ENCODE measurements at regions not wholly inside any gene's neighbourhood (a gene's known extent, or its start where the extent isn't known, plus 50 kb on each side); places are given as distances from the start of the nearest gene placed in this dataset.
"Not testable (repeated sequence)": the region's sequence is repeated elsewhere in the genome, so short reads cannot be mapped to it uniquely, and the experiment has no call there.

DNA sequence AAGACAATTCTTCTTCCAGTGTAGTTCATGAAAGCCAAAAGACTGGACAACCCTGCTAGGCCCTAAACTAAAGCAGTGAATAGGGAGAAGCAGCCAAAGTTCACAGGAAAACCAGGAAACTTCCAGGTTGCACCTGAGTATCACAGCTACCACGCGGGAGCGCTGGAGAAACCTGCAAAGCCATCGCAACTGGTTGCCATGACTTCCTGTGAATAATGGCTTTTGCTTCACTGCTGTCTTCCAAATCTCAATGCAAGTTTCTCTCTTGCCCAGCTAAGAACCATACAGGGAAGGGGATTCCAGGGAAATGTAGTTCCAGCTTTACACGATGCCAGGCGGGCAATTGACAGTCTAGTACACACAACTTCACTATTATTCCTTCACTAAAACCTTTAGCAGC, 114.1 kb downstream of the GXYLT1 start:
- no peak for DNase-seq (ENCODE audit: low read depth in 2 of 2)

DNA sequence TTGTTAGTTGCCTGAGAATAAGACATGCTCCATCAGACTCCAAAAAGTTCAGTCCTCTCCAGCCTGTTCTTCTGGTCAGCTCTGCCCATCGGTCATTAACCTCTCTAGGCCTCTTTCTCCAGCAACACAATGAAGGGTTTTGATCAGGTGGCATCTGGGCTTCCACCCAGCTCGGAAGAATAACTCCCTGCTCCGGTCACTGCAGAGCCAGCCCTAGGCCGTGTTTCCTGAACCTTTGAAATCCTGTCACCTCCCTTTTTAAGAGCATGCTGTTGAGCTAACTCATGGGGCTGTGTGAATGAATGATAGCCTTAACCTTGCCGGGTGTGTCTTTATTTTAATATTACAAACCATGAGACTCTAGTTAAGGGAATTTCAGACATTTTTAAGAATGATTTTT, 117.1 kb downstream of the GXYLT1 start:
- DNase-seq (ENCODE audit: low read depth in 2 of 2): no peak

DNA sequence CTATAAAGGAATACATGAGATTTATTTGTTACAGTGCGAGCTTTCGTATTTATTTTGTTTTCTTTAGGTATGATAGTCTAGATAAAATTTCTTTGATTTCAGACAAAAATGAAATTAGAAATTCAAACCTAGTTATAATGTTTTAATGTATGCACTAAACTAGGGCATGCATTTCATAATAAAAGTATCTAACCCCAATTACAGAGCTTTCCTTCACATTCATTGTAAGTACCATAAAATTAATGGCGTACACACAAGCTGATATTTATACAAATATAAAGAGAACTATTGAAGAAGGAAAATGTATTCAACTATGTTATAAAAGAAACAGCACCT, 120.2 kb downstream of the GXYLT1 start:
- DNase-seq (ENCODE audit: low read depth in 2 of 2): no peak

DNA sequence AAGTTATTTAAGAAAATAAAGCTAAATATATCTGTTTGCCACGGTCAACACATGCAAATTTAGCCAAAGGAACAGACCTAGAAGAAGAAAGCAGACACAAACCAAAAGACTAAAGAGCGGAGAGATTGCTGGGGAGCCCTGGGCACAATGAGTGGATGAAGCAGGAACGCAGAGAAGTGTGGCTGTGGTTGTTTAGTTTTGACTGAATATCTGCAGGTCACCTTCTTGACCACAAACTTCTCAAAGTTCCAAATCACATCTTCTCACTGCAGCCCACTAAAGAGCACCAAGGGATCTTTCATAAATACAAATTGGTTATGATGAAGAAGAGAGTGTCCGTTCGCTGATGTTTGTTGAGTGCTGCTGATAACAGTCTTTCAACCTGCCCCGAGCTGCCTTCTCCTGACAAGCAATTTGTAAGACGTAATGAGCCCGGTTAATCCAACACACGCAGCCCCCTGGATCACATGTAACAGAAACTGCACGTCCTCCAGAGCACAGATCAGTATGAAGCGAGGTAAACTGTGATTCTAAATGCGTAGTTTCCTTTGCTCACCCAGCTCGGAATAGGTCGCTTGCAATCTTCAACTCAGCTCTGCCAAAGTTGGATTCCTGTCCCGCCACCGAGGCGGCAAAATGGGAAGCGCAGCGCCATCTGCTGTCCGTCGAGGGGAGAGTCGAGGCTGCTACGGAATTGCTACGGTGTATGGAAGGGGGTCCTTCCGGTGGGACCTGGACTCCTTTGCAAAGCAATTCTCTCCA, 120.8 kb downstream of the GXYLT1 start:
- DNase-seq (ENCODE audit: low read depth in 2 of 2): peak; percentile 23 to 36

DNA sequence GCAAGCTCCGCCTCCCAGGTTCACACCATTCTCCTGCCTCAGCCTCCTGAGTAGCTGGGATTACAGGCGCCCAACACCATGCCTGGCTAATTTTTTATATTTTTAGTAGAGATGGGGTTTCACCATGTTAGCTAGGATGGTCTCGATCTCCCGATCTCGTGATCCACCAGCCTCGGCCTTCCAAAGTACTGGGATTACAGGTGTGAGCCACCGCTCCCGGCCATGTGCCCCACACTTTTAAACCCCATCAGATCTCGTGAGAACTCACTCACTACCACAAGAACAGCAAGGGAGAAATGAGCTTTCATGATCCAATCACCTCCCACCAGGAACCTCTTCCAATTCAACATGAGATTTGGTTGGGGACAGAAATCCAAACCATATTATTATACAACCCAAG, 122.7 kb downstream of the GXYLT1 start:
- DNase-seq (ENCODE audit: low read depth in 2 of 2): not testable (repeated sequence)

DNA sequence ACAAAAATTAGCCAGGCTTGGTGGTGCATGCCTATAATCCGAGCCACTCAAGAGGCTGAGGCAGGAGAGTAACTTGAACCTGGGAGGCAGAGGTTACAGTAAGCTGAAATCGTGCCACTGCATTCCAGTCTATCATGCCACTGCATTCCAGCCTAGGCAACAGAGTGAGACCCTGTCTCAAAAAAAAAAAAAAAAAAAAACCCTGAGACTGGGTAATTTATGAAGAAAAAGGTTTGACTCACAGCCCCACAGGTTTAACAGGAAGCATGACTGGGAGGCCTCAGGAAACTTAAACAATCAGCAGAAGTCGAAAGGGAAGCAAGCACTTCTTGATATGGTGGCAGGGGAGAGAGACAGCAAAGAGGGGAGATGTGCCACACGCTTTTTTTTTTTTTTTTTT, 123.2 kb downstream of the GXYLT1 start:
- DNase-seq (ENCODE audit: low read depth in 2 of 2): no peak

DNA sequence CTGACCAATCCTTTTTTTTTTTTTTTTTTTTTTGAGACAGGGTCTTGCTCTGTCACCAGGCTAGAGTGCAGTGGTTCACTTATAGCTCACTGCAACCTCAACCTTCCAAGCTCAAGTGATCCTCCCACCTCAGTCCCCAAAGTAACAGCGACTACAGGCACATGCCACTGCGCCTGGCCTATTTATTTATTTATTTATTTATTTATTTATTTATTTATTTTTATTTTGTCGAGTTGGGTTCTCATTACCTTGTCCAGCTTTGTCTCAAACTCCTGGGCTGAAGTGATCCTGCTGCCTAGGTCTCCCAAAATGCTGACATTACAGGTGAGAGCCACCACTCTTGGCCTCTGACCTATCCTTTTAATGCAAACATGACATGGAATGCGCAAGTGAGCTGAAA, 124.4 kb downstream of the GXYLT1 start:
- DNase-seq (ENCODE audit: low read depth in 2 of 2): no peak

DNA sequence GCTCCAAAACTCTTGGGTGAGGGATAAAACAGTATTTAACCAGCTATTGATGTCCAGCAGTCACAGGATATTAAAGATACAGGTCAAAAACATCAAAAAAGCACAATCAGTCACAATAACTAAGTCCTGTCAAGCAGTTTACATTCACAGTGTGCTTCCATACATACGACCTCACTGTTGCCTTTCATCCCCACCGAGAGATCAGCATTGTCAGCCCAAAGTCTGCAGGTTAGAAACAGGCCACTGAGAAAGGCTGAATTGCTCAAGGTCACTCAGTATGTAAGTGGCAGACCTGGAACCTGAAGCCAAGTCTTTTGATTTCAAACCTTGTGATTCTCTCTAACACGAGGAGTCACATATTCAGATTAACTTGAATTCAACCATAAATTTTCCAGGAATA, 124.9 kb downstream of the GXYLT1 start:
- DNase-seq (ENCODE audit: low read depth in 2 of 2): no peak

DNA sequence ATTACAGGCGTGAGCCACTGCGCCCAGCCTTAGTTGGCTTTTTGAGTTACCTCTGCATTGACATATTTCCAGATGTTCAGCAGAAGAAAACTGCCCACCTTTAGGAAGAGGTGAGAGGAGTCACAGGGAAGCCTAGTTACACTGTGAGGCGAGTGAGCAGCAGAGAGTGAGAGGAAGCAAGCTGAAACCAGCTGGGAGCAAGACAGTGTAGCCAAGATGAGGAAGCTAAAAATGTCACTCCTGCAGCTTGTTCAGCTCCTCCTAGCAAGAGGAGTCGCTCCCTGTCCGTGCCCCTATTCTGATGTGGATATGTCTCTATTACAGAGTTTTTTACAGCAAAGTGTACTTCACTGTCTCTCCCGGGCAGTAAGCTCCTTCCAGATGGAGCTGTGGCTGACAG, 127.6 kb downstream of the GXYLT1 start:
- DNase-seq (ENCODE audit: low read depth in 2 of 2): no peak

DNA sequence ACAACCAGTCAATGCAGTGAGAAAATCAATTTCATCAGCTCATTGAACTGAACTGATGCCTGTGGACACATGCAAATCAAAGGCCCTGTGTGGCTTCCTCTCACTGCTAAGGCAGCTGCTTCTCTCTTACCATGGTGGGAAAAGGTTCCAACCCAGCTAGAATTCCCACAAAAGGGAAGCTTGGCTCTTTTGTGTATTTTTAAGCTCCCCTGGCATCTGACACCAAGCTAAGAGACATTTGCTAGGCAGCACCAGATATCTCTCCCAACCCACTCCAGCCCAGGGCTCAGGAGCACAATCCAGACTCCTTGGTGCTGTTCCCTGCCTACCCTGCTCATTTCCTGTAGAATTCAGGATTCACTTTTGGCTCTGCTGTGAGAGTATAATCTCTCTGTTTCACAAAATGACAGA, 129.6 kb downstream of the GXYLT1 start:
- no peak for DNase-seq (ENCODE audit: low read depth in 2 of 2)

DNA sequence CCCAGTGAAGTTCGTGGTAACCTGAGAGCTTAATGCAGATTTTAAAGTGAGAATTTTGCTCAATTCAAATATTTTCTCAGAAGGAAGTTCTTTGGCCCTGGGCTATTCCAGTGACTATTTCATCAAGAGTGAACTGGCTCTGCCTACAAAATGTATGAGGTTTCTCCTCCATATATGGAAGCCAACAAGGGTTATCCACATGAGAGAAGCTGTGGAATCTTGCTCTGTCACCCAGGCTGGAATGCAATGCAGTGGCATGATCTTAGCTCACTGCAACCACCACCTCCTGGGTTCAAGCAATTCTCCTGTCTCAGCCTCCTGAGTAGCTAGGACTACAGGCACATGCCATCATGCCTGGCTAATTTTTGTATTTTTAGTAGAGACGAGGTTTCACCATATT, 132.2 kb downstream of the GXYLT1 start:
- DNase-seq (ENCODE audit: low read depth in 2 of 2): not testable (repeated sequence)

DNA sequence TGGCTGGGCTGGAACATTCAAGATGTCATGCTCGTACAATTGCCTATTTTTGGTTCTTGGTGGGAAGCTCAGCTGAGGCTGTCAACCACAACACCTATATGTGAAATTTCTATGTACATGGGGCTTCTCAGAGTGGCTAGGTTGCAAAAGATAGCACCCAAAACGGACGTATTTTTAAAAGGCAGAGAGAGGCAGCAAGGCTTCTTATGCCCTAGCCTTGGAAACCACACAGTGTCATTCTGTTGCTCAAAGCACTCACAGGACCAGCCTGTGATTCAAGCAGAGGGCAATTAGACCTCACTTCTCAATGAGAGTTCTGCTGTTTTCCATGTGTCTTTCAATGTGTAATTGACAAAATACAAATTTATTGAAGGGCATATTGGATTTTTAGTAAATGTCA, 134.0 kb downstream of the GXYLT1 start:
- DNase-seq (ENCODE audit: low read depth in 2 of 2): no peak

DNA sequence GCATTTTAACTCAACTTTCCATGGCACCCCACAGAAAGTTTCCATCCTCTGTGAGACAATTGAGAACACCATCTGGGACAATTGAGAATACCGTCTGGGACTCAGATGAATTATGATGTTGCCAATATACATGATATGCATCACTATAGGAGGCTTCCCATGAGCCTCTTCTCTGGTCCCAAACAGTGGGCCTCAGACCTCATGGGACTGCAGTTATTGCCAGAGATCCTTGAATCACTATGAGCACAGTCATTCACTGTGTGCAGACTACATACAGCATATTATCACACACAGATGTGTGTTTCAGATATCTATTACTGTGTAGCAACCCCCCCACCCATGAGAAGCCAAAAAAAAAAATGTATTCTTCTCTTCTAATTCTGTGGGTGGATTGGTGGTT, 134.4 kb downstream of the GXYLT1 start:
- DNase-seq (ENCODE audit: low read depth in 2 of 2): no peak

DNA sequence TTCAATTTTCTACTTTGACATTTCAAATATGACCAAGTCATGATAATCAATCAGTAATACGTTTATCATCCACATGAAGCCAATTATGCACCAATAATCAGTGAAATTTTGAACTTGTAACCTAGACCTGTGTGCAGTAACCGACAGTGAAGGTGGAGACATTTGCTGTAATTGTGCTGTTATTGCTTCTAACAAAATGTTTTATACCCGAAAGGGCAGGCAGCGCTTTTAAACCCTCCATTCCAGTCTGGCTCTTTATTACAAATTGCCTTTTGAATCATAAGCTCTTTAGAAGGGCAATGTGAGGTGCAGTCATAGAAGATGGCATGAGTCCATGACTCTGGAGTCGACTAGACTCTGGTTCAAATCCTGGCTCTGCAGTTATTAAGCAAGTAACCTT, 135.7 kb downstream of the GXYLT1 start:
- no peak for DNase-seq (ENCODE audit: low read depth in 2 of 2)

DNA sequence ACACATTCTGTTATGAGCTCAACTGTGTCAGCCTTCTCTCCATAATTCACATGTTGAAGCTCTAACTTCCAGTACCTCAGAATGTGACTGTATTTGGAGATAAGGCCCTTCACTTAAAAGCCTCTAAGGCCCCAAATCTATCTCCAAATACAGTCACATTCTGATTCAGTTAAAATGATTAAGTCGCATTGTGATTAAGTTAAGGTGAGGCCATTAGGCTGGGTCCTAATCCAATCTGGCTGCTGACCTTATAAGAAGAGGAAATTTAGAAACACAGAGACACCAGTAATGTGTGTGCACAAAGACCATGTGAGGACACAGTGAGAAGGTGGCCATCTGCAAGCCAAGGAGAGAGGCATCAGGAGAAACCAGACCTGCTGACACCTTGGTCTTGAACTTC, 141.6 kb downstream of the GXYLT1 start:
- no peak for DNase-seq (ENCODE audit: low read depth in 2 of 2)

DNA sequence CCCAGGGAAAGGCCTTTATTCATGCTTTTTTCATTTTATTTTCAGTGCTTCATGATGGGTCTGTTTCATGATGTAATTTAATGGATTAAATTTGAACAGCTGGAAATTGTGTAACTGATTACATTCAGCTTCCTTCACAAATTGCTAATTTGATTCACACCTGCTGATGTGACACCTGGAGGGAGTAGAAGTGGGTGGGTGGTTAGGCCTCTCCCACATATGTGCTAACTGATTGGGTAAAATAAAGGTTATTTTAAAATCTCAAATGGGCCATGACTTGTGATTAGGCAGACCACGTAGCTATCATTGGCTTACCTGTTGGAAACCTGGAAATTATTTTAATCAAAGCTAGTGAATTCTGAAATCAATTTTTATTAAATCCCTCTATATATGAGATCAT, 142.1 kb downstream of the GXYLT1 start:
- no peak for DNase-seq (ENCODE audit: low read depth in 2 of 2)

DNA sequence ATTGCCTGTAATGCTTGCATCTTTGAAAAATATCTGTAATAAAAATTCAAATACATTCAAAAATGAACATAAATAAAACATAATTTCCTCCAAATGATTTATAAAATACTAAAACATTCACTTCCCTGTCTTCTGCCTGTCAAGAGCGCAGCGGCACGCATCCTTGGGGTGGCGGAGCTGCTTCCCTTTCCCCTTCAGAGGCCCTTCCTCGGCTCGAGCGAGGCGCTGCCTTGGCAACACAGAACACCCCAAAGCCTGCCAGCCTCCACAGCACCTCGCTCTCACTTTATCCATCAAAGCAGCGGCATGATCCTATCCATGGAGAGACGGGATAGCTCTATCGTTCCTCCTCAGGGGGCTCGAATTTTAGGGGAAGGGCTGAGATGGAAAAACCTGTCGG, 146.2 kb downstream of the GXYLT1 start:
- DNase-seq (ENCODE audit: low read depth in 2 of 2): no peak

DNA sequence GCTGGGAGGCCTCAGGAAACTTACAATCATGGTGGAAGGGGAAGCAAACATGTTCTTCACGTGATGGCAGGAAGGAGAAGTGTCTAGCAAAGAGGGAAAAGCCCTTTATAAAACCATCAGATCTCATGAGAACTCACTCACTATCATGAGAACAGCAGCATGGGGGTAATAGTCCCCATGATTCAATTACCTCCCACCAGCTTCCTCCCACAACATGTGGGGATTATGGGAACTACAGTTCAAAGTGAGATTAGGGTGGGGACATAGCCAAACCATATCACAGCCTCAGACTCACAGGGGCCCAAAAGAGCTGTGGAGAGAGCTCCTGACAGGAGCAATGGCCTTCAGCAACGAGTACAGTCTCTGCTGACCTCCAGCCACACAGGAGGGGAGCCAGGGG, 151.4 kb downstream of the GXYLT1 start:
- DNase-seq (ENCODE audit: low read depth in 2 of 2): no peak

DNA sequence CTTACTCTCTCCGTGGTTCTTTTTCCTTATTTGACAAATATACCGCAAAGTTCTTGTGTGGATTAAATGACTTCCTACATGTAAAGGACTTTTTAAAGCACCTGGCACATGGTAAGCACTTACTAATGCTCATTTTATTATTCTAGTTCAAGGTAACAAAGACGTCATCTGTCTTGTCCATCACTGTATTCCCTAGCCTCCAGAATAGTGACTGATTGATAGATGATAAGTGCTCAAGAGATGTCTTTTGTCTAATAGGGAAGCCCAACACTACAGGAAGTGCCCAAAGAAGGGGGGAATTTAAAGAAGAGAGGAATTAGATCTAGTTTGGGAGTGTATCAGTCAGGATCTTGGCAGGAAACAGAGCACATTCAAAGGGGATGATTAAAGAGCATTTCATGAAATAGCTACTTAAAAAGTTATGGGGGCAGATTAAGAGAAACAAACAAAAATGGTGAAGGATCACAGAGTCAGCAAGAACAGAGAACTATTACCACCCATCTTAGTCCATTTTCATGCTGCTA, 151.9 kb downstream of the GXYLT1 start:
- DNase-seq (ENCODE audit: low read depth in 2 of 2): no peak

DNA sequence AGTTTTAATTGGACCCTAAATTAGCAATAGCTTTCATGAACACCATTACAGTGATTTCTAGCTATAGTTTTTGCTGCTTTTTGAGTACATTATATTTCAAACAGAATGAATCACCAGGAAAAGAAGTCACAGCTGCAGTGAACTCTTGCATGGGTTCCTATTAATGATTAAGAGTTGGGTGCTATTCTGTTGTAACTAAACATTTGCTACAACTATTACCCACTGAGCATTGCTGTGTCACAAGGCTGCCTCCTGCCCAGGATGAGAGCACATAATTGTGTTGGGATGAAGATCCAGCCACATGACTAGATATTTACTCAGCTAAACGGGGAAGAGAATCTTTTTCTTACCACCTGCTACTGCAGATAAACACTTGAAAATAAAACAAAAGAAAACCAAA, 152.7 kb downstream of the GXYLT1 start:
- no peak for DNase-seq (ENCODE audit: low read depth in 2 of 2)

DNA sequence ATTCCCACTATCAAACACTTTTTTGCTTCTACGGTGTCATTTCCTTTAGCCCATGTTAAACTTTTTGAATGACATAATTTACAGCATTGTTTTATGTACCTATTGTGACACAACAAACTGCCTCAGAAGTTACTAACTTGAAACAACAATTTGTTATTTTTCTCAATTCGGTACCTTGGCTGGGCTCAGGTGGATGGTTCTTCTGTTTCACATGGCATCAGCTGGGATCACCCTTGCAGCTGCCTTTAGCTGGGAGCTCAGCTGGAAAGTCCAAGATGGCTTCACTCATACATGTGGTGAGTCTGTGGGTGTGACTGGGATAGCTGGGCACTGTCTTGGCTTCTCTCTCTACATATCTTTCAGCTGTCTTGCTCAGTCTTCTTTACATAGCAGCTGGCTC, 156.0 kb downstream of the GXYLT1 start:
- DNase-seq (ENCODE audit: low read depth in 2 of 2): no peak

DNA sequence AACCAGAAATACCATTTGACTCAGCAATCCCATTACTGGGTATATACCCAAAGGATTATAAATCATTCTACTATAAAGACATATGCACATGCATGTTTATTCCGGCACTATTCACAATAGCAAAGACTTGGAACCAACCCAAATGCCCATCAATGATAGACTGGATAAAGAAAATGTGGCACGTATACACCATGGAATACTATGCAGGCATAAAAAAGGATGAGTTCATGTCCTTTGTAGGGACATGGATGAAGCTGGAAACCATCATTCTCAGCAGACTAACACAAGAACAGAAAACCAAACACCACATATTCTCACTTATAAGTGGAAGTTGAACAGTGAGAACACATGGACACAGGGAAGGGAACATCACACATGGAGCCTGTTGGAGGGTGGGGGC, 158.2 kb downstream of the GXYLT1 start:
- DNase-seq (ENCODE audit: low read depth in 2 of 2): not testable (repeated sequence)

DNA sequence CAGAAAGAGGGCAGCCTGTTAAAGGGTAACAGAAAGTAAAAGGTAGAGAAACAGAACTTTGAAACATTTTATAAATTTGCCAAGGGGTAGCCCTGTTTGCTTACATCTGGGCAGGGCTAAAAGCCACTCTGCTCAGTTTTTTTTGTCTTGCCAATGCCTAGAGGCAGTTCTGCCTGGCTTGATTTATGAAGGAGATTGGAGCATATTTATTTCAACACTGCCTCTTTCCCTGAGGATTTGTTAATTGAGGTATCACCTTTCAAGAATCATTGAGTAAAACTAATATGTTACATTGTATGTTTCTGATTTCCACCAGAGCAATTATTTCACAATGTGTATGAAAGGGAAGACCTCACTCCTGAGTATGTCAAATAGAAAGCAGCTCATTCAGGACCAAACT, 160.8 kb downstream of the GXYLT1 start:
- no peak for DNase-seq (ENCODE audit: low read depth in 2 of 2)

DNA sequence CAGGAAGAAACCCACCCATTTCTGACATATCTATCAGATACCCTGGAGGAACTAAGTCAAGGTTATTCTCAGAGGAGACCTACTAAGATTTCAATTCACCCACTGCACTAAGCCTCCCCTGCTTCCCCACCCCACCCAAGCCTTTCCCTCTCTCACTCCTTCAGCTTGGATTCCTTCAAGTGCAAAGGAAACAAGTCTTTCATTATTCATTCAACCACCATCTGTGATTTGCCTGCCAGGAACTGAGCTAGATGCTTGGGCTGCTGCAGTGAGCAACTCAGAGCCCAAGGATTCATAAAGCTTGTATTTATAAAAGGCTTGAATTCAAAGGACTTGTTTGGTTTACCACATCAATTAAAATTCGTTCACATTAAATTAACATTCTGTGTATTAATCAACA, 161.3 kb downstream of the GXYLT1 start:
- no peak for DNase-seq (ENCODE audit: low read depth in 2 of 2)
